Nephron progenitor cell (in vitro differentiated cells): ENCODE measurements at regions not wholly inside any gene's neighbourhood (a gene's known extent, or its start where the extent isn't known, plus 50 kb on each side); places are given as distances from the start of the nearest gene placed in this dataset.
"Not testable (repeated sequence)": the region's sequence is repeated elsewhere in the genome, so short reads cannot be mapped to it uniquely, and the experiment has no call there.

ENCODE experiments used
- DNase-seq: peaks from one replicate; pipeline ENCODE4 v3.0.0; 2021
- H3K27ac Mint-ChIP-seq: 2 replicates; pipeline ENCODE4 v1.8.0; 2021; ENCODE audit warnings: mild to moderate bottlenecking, moderate library complexity, mixed read lengths
- H3K27me3 Mint-ChIP-seq: 2 replicates; pipeline ENCODE4 v1.8.0; 2021; ENCODE audit warnings: mild to moderate bottlenecking, low read depth, mixed read lengths; ENCODE audit not compliant: poor library complexity
- H3K36me3 Mint-ChIP-seq: 2 replicates; pipeline ENCODE4 v1.8.0; 2021; ENCODE audit warnings: low read depth, mixed read lengths
- H3K4me1 Mint-ChIP-seq: 2 replicates; pipeline ENCODE4 v1.8.0; 2021; ENCODE audit warnings: mixed read lengths
- H3K4me3 Mint-ChIP-seq: 2 replicates; pipeline ENCODE4 v1.8.0; 2021; ENCODE audit warnings: mild to moderate bottlenecking, moderate library complexity, mixed read lengths
- H3K9me3 Mint-ChIP-seq: 2 replicates; pipeline ENCODE4 v1.8.0; 2021; ENCODE audit warnings: mild to moderate bottlenecking, moderate library complexity, mixed read lengths
- CTCF ChIP-seq: fragments of 200-600 bp; sonication (generic); IDR thresholded peaks from 2 replicates; pipeline ENCODE4 v1.5.0; 2021; ENCODE audit warnings: antibody characterized with exemption

DNA sequence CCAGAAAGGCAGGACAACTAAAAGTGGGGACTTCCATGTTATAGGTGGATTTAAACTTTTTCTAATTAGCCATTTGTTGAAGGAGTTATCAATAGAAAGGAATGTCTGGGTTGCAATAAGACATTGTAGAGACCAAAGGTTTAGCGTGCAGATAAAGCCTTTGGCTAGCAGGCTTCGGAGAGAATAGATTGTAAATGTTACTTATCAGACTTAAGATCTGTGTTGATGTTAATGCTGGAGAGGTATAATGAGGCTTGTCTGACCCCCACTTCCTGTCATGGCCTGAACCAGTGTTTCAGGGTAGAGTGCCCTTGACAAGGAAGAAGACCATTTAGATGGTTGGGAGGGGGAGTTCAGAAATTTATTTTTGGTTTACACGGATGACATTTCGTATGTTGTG lies 67.1 kb upstream of the SPIN4 start:
- Mint-ChIP-seq H3K4me1 (no peaks in the 10 kb centered on the region), H3K27ac (no peak overlapping the region), H3K4me3 (no peak overlapping the region), H3K36me3 (peaks cover 22% of the 10 kb centered on the region), H3K9me3 (peaks cover 51% of the 10 kb centered on the region), H3K27me3 (no peaks in the 10 kb centered on the region)
- DNase-seq, result no peak
- TF ChIP-seq CTCF, result no peak

GRCh38 chrX:63417649-63418048 lies 66.5 kb upstream of the SPIN4 start:
- Mint-ChIP-seq H3K27ac (no peak overlapping the region), H3K4me1 (no peaks in the 10 kb centered on the region), H3K9me3 (peaks cover 51% of the 10 kb centered on the region), H3K27me3 (no peaks in the 10 kb centered on the region), H3K36me3 (peaks cover 16% of the 10 kb centered on the region), H3K4me3 (no peak overlapping the region)
- DNase-seq, result no peak
- no peak for TF ChIP-seq CTCF

DNA sequence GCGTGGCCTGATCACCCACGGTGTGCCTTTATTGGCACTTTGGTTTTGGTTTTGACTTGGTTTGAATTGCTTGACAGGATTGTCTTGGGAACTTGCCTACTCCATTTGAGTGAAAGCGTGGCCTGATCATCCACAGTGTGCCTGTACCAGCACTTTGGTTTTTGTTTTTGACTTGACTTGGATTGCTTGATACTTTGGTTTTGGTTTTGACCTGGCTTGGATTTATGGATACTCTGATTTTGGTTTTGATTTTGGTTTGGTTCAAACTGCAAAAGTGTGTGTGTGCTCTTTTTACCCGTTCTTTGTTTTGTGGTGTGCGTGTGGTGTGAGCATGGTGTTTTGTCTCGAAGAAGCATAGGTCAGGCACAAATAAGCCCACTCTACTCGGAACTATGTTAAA lies 58.8 kb upstream of the SPIN4 start:
- not testable (repeated sequence) for H3K4me1 Mint-ChIP-seq, H3K36me3 Mint-ChIP-seq, DNase-seq, H3K4me3 Mint-ChIP-seq, H3K27ac Mint-ChIP-seq, H3K27me3 Mint-ChIP-seq
- H3K9me3 Mint-ChIP-seq, result peaks cover 62% of the 10 kb centered on the region

DNA sequence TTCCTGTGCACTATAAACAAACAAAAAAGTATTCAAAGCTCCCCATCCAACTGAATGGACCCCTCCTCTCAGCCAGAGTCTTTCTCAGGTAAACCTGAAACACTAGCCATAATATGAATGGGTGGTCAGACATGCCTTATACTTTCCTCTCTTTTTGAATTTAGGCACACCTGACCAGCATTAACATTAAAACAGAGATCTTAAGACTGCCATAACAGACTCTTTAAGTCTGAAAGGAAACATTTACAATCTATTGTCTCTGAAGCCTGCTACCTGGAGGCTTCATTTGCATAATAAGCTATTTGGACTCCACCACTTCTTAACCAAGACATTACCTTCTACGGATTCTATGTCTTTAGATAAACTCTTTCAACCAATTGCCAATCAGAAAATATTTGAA lies 56.9 kb upstream of the SPIN4 start:
- Mint-ChIP-seq H3K27ac (no peak overlapping the region), H3K36me3 (peaks cover 10% of the 10 kb centered on the region), H3K4me1 (no peaks in the 10 kb centered on the region), H3K27me3 (peaks cover 3% of the 10 kb centered on the region), H3K4me3 (no peak overlapping the region), H3K9me3 (peaks cover 74% of the 10 kb centered on the region)
- TF ChIP-seq CTCF, result no peak
- DNase-seq, result no peak

DNA sequence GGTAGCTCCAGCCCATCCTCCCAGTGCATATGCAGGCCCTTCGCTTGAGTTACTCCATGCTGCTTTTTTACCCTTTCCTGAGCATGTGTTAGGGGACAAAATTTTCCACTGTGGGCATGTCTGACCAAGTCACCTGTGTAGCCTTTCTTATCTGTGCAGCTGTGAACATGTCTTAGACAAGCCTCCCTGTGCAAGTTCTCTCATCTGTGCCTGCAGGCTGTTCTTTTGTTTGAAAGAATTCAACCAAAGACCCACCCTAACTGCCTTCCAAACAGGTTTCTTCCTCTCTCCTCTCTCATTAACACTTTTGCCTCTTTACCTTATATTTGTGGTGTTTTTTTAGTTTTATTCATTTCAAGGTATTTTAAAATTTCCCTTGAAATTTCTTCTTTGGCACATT lies 53.2 kb upstream of the SPIN4 start:
- no peak overlapping the region for H3K4me3 Mint-ChIP-seq
- H3K36me3 Mint-ChIP-seq, result peaks cover 6% of the 10 kb centered on the region
- H3K27ac Mint-ChIP-seq, result no peak overlapping the region
- H3K4me1 Mint-ChIP-seq, result peaks cover 14% of the 10 kb centered on the region
- no peaks in the 10 kb centered on the region for H3K27me3 Mint-ChIP-seq
- DNase-seq, result no peak
- no peak for TF ChIP-seq CTCF
- peaks cover 66% of the 10 kb centered on the region for H3K9me3 Mint-ChIP-seq

DNA sequence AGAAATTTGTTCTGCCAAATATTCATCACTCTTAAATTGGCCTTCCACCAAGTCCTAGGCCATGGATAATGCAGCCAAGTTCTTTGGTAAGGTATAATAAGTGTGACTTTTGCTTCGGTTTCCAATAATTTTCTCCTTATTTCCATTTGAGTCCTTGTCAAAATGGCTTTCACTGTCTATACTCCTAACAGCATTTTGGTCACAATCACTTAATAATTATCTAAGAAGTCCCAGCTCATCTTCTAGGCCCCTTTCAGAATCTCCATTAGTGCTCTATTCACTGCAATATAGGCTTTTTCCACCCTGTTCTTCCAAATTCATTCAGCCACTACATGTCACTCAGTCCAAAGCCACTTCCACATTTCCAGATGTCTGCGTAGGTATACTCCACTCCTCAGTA lies 51.0 kb upstream of the SPIN4 start:
- Mint-ChIP-seq H3K27me3 (no peaks in the 10 kb centered on the region), H3K36me3 (peaks cover 6% of the 10 kb centered on the region), H3K4me1 (peaks cover 14% of the 10 kb centered on the region), H3K9me3 (peaks cover 51% of the 10 kb centered on the region), H3K27ac (no peak overlapping the region), H3K4me3 (no peak overlapping the region)
- no peak for DNase-seq
- TF ChIP-seq CTCF, result no peak
